Jurkat, Clone E6-1 (cell line): ENCODE measurements at regions not wholly inside any gene's neighbourhood (a gene's known extent, or its start where the extent isn't known, plus 50 kb on each side); places are given as distances from the start of the nearest gene placed in this dataset.
"Not testable (repeated sequence)": the region's sequence is repeated elsewhere in the genome, so short reads cannot be mapped to it uniquely, and the experiment has no call there.

ENCODE experiments used
- DNase-seq: peaks from one replicate; pipeline ENCODE4 v3.0.0-alpha.2; 2011; ENCODE audit warnings: low read depth, low spot score
- H3K4me3 ChIP-seq: 2 replicates; pipeline ENCODE4 v1.5.1; 2011; ENCODE audit warnings: mild to moderate bottlenecking, low read length, control low read depth, moderate library complexity

GRCh38 chrX:137107877-137108276 lies 74.1 kb upstream of the GPR101 start:
- DNase-seq, H3K4me3 ChIP-seq: not testable (repeated sequence)

GRCh38 chrX:137101273-137101990 lies 67.6 kb upstream of the GPR101 start:
- DNase-seq = no peak
- no peak overlapping the region for H3K4me3 ChIP-seq
